ENCODE measurements at regions not wholly inside any gene's neighbourhood (a gene's known extent, or its start where the extent isn't known, plus 50 kb on each side); places are given as distances from the start of the nearest gene placed in this dataset.

- TF ChIP-seq CTCF (conservative IDR thresholded peaks at IDR 0.05; ENCODE audit: low read length) (no peak), EZH2phosphoT487 (IDR thresholded peaks at IDR 0.05; ENCODE audit: borderline replicate concordance) (no peak)
Observed at GRCh38 chr13:38173403-38173802, 176.2 kb upstream of the UFM1 start.

Data from Loucy (cell line).